ENCODE measurements at regions not wholly inside any gene's neighbourhood (a gene's known extent, or its start where the extent isn't known, plus 50 kb on each side); places are given as distances from the start of the nearest gene placed in this dataset.

DNA sequence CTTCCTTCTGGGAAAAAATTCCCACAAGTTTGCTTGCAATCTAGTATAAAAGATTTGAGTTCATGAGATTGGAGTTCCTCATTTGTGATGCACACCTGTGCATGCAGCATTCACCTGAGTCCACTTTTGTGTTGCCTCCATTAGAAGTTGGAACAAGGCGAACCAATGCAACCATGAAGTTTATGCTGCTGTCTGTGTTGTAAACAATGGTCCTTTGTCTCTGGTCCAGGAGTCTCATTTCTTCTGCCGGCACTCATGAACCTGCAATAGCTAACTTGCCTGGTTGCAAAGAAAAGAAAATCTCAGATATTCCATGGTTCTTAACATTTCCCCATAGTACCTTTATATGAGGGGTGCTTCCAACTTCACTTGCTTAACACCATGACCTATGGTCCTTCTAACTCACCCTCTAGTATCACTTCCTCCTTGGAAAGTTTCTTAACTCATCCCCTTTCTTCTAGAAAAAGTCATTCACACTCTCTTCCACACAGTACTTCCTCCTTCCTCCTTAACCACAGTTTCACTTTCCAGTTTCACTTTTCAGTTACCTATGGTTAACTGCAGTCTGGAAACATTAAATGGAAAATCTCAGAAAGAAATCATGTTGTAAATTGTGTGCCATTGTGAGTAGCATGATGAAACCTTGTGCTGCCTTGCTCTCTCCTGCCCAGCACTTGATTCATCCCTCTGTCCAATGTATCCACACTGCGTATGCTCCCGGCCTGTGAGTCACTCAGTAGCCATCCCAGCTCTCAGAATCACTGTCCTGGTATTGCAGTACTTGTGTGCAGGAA is 128.8 kb upstream of the TRIB2 start:
- peak; percentile 93 for DNase-seq (ENCODE audit: low read depth)

DNA sequence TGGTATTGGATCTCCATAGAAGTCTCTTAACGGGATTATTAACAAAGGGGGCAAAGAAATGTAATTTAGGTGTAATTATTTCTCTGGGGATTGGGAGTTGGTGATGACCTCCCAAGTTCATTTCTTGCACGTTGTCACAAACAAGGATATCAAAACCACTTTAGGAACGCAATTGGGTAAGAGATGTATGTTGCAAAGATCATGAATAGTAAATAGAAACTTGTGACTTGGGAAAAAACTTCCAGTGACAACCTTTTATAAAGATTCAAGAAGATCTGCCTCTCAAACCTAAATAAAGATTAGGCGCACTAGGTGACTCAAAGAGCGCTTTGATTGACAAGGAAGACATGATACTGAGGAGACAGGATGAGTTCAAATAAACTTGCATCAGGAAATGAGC is 127.8 kb upstream of the TRIB2 start:
- no peak for DNase-seq (ENCODE audit: low read depth)

GRCh38 chr2:12589802-12590320 is 126.9 kb upstream of the TRIB2 start:
- no peak for DNase-seq (ENCODE audit: low read depth)

- no peak for DNase-seq (ENCODE audit: low read depth)
These were observed 124.4 kb upstream of the TRIB2 start for GRCh38 chr2:12592296-12592695.

GRCh38 chr2:12594590-12594989 is 122.1 kb upstream of the TRIB2 start:
- DNase-seq (ENCODE audit: low read depth) = peak; percentile 3

DNA sequence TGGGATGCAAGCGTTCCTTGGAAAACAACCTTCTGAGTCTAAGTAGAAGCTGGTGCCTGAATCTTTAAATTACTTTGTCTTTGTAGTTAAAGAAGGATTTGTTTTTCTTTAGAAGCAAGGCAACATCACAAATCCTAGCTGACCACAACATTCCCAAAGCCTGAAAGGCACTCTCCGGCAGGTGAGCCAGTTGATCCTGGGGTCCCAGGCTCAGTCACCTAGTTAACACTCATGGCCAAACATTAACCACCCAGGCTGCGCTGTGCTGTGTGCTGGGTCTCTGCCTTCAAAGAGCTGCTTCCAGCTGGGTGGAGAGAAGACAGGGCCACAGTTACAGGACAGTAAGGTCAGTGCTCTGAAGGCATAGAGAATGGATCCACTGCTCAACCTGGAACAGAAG is 120.0 kb upstream of the TRIB2 start:
- DNase-seq (ENCODE audit: low read depth) = no peak

DNA sequence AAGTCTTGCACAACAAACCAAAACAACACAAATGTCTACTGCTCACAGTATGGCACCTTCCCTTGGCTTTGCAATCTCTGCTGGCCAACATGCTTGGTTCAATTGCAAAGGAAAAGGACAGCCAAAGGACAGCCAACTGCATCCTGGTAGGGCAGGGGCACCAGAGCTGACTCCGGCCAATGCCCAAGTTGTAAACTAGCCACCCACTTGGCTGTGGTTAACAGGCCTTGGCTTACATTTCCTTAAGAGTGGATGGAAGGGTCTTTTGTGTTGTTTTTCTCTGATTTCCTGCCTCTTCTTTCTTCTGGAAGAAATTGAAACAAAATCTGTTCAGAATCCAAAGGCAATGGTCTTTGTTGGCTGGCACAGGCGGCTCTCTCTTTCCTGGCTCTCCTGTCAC is 119.1 kb upstream of the TRIB2 start:
- no peak for DNase-seq (ENCODE audit: low read depth)

DNA sequence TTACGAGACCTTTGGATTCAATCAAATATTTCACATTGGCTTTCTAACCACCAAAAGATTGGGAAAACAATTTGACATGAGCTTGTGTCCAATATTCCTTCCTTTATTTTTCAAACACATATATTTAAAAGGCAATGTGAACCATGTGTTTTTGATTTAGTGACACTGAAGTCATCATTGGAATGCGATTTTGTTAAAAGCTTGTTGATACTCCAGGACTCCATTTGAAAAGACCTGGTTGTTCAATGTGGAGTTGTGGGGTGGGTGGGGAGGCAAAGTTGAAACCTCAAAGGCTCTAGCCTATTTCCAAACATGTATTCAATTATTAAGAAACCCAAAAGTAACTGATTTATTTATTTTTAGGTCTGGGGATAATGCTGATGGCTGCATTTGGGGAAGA is 114.1 kb upstream of the TRIB2 start:
- peak; percentile 49 for DNase-seq (ENCODE audit: low read depth)

GRCh38 chr2:12603781-12604295 is 112.9 kb upstream of the TRIB2 start:
- no peak for DNase-seq (ENCODE audit: low read depth)

- DNase-seq (ENCODE audit: low read depth) = no peak
These were observed 112.4 kb upstream of the TRIB2 start for GRCh38 chr2:12604341-12604740.

GRCh38 chr2:12605366-12605765 is 111.4 kb upstream of the TRIB2 start:
- no peak for DNase-seq (ENCODE audit: low read depth)

GRCh38 chr2:12605936-12606335 is 110.8 kb upstream of the TRIB2 start:
- DNase-seq (ENCODE audit: low read depth) = no peak

- peak; percentile 69 for DNase-seq (ENCODE audit: low read depth)
These were observed 110.2 kb upstream of the TRIB2 start for GRCh38 chr2:12606472-12607000.

- DNase-seq (ENCODE audit: low read depth) = peak; percentile 11
These were observed 108.8 kb upstream of the TRIB2 start for GRCh38 chr2:12607971-12608370.

DNA sequence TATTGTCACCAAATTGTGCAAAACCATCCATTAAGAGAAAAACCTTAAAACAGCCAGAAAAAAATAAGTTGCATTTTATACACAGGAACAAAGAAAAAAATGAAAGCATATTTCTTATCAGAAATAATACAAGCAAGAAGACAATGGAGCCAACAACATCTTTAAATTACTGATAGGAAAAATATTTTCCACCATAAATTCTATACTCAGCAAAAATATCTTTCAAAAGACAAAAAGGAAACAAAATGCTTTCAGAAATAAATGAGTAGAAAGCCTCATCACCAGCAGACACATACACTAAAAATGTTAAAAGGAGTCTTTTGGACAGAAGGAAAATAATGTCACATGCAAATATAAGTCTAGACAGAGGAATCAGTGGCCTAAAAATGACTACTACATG is 106.4 kb upstream of the TRIB2 start:
- DNase-seq (ENCODE audit: low read depth) = no peak

DNA sequence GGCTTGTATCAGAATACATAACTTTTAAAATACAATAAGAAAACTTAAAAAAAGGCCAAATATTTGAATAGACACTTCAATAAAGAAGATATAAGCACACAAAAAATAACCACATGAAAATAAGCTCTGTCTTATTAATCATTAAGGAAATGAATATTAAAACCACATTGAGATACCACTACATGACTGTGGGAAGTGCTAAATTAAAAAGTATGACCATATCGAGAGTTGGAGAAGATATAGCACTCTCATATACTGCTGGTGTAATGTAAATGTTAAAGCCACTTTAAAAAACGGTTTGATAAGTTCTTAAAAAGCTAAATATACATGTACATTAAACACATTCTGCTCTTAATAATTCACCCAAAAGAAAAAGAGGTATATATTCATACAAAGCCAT is 104.6 kb upstream of the TRIB2 start:
- DNase-seq (ENCODE audit: low read depth) = no peak

DNA sequence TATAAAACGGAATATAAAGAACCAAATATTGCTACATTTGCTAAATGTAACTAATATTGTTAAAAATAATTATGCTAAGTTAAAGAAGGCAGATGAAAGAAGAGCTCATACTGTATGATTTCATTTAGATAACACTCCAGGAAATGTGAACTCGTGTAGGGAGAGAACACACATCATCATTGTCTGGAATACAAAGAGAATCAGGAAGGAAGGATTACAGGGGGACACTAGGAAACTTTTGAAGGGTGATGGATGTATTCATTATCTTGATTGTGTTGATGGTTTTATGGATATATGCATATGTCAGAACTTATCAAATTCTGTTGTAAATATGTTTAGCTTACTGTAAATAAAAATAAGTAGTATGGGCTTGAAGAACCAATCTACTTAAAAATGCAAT is 104.1 kb upstream of the TRIB2 start:
- DNase-seq (ENCODE audit: low read depth) = no peak

DNA sequence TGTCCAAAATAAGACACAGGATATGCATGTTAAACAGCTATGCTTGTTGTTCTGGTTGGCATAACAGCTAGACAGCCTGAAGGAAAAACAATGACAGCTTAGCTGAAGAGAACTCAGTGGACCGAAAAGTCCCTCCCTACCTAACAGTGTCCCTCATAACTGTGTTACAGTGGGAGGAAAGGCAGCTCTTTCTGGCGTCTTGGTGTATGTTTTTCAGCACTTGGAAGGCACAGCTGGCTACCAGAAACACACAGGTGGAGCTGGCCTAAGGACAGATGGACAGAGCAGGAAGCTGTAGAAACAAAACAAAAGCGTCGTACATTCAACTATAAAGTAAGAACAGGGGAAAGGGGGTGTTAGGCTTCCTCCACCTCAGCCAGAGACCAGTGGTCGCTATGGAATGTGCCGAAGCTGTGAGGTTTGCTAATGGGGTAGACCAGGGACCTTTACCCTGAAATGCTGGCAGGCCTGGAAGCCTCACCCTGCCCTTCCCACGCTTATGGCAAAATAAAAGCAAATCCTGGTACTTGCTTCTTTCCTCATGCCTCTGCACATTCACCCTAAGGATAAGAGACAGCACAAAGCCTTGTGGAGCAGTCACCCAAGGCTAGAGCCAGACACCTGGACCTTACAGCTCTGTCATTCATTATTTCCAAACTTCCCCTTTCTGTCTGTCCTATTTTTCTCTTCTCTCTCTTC is 103.5 kb upstream of the TRIB2 start:
- no peak for DNase-seq (ENCODE audit: low read depth)

DNA sequence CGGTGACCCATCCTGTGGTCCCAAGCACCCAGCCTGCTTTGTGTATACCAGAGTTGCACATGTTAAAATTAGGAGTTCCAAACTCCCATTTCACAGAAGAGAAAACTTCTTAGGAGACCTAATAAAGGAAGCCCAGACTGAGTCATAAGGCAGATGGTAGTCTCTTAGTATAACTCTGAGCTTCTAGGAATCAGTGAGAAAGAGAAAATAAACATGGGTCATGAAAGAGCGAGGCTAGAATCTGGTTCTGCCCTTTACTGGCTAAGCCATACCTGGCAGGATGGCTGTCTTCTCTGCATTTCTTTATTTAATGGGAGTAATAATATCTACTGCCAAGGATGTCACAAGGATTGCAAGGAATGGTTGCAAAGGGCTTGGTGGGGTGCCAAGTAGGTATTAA is 101.2 kb upstream of the TRIB2 start:
- DNase-seq (ENCODE audit: low read depth) = no peak

DNA sequence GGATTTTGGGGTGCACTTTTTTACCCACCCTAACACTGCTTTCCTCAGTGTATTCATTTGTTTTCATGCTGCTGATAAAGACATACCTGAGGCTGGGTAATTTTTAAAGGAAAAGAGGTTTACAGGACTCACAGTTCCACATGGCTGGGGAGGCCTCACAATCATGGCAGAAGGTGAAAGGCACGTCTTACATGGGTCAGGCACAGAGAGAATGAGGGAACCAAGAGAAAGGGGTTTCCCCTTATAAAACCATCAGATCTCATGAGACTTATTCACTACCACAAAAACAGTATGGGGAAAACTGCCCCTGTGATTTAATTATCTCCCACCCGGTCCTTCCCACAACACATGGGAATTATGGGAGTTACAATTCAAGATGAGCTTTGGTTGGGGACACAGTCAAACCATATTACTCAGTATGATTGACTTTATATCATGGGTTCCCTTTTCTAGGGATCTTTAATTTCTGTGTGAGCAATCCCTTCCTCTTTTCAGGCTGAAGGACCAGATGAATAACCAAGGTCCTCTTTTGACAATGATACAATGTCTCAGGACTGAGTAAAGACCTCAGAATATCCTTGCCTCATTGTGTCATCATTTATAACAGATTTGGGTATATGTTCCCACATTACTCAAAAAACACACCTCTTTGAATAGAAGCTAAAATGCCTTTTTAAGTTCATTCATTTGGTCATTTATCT is 100.1 kb upstream of the TRIB2 start:
- DNase-seq (ENCODE audit: low read depth) = no peak

GRCh38 chr2:12617366-12617765 is 99.4 kb upstream of the TRIB2 start:
- DNase-seq (ENCODE audit: low read depth) = no peak

GRCh38 chr2:12617853-12618252 is 98.9 kb upstream of the TRIB2 start:
- no peak for DNase-seq (ENCODE audit: low read depth)
